ENCODE measurements at regions not wholly inside any gene's neighbourhood (a gene's known extent, or its start where the extent isn't known, plus 50 kb on each side); places are given as distances from the start of the nearest gene placed in this dataset.
A peak's percentile ranks its signal among the peaks of the same experiment; 100 is the strongest.

- no peak overlapping the region for H3K27ac ChIP-seq
- TF ChIP-seq CTCF (conservative IDR thresholded peaks at IDR 0.05) (no peak), ZFX (IDR thresholded peaks at IDR 0.05) (no peak)
Observed at GRCh38 chr5:20570486-20570885, 582.5 kb upstream of the CDH18 start.

- no peak overlapping the region for H3K27ac ChIP-seq
- no peak for TF ChIP-seq CTCF (conservative IDR thresholded peaks at IDR 0.05)
- no peak for TF ChIP-seq ZFX (IDR thresholded peaks at IDR 0.05)
Observed at GRCh38 chr5:20562544-20562943, 574.5 kb upstream of the CDH18 start.

- TF ChIP-seq CTCF (conservative IDR thresholded peaks at IDR 0.05) (no peak), ZFX (IDR thresholded peaks at IDR 0.05) (no peak)
- H3K27ac ChIP-seq, result no peak overlapping the region
Observed at GRCh38 chr5:20559845-20560244, 571.8 kb upstream of the CDH18 start.

- H3K27ac ChIP-seq, result no peak overlapping the region
- no peak for TF ChIP-seq ZFX (IDR thresholded peaks at IDR 0.05)
- no peak for TF ChIP-seq CTCF (conservative IDR thresholded peaks at IDR 0.05)
Observed at GRCh38 chr5:20556115-20556763, 568.2 kb upstream of the CDH18 start.

GRCh38 chr5:20555034-20555433 lies 567.0 kb upstream of the CDH18 start:
- no peak overlapping the region for H3K27ac ChIP-seq
- TF ChIP-seq ZFX (IDR thresholded peaks at IDR 0.05) (no peak), CTCF (conservative IDR thresholded peaks at IDR 0.05) (peak; percentile 52)

- no peak for TF ChIP-seq CTCF (conservative IDR thresholded peaks at IDR 0.05)
- TF ChIP-seq ZFX (IDR thresholded peaks at IDR 0.05), result no peak
- no peak overlapping the region for H3K27ac ChIP-seq
Observed at GRCh38 chr5:20554001-20554400, 566.0 kb upstream of the CDH18 start.

- TF ChIP-seq CTCF (conservative IDR thresholded peaks at IDR 0.05), result no peak
- no peak for TF ChIP-seq ZFX (IDR thresholded peaks at IDR 0.05)
- H3K27ac ChIP-seq, result no peak overlapping the region
Observed at GRCh38 chr5:20537911-20538703, 550.1 kb upstream of the CDH18 start.
